ENCODE measurements at regions not wholly inside any gene's neighbourhood (a gene's known extent, or its start where the extent isn't known, plus 50 kb on each side); places are given as distances from the start of the nearest gene placed in this dataset.

GRCh38 chrX:43525901-43526610 is 130.0 kb upstream of the MAOA start:
- Histone ChIP-seq H3K27me3 (peaks cover 0 to 42% (median 0%) of the 10 kb centered on the region in 4 donors), H3K27ac (no peak overlapping the region), H3K4me3 (no peak overlapping the region), H3K36me3 (no peaks in the 10 kb centered on the region), H3K9me3 (no peaks in the 10 kb centered on the region), H3K4me1 (no peaks in the 10 kb centered on the region)
- WGBS, 2 donors, result 67 to 74% methylated on average over 5 of the region's 5 CpGs
- no peak for TF ChIP-seq CTCF (IDR thresholded peaks at IDR 0.05)
- DNase-seq (no peak), FAIRE-seq (no peak), ATAC-seq (no peak)
- intact Hi-C loops (cut with DNase I), result no loop called here

- Histone ChIP-seq H3K9me3 (no peaks in the 10 kb centered on the region), H3K27me3 (peaks cover 0 to 42% (median 0%) of the 10 kb centered on the region in 4 donors), H3K27ac (no peak overlapping the region), H3K4me3 (no peak overlapping the region), H3K4me1 (no peaks in the 10 kb centered on the region), H3K36me3 (no peaks in the 10 kb centered on the region)
- WGBS, 2 donors, result 73 to 86% methylated on average over 2 of the region's 2 CpGs
- DNase-seq, result no peak
- no peak for ATAC-seq
- intact Hi-C loops (cut with DNase I), result no loop called here
- no peak for TF ChIP-seq CTCF (IDR thresholded peaks at IDR 0.05)
- no peak for FAIRE-seq
Observed at GRCh38 chrX:43526878-43527277, 129.2 kb upstream of the MAOA start.

- Histone ChIP-seq H3K4me3 (no peak overlapping the region), H3K36me3 (no peaks in the 10 kb centered on the region), H3K27me3 (peaks cover 0 to 36% (median 0%) of the 10 kb centered on the region in 4 donors), H3K4me1 (no peaks in the 10 kb centered on the region), H3K27ac (no peak overlapping the region), H3K9me3 (no peaks in the 10 kb centered on the region)
- ATAC-seq (no peak), FAIRE-seq (no peak), DNase-seq (no peak)
- intact Hi-C loops (cut with DNase I), result no loop called here
- WGBS, 2 donors, result 68 to 70% methylated on average over 3 of the region's 3 CpGs
- TF ChIP-seq CTCF (IDR thresholded peaks at IDR 0.05), result no peak
Observed at GRCh38 chrX:43527801-43528200, 128.3 kb upstream of the MAOA start.

- DNase-seq, result no peak
- 55 to 76% methylated on average over 2 of the region's 2 CpGs for WGBS, 2 donors
- no peak for FAIRE-seq
- Histone ChIP-seq H3K9me3 (no peaks in the 10 kb centered on the region), H3K36me3 (no peaks in the 10 kb centered on the region), H3K4me3 (no peak overlapping the region), H3K27me3 (peaks cover 0 to 32% (median 0%) of the 10 kb centered on the region in 4 donors), H3K27ac (no peak overlapping the region), H3K4me1 (no peaks in the 10 kb centered on the region)
- TF ChIP-seq CTCF (IDR thresholded peaks at IDR 0.05), result no peak
- intact Hi-C loops (cut with DNase I), result no loop called here
- ATAC-seq, result no peak
Observed at GRCh38 chrX:43530837-43531236, 125.3 kb upstream of the MAOA start.

- H3K27ac ChIP-seq, result no peak overlapping the region
- H3K4me3 ChIP-seq, result no peak overlapping the region
- no peaks in the 10 kb centered on the region for H3K9me3 ChIP-seq
- TF ChIP-seq CTCF (IDR thresholded peaks at IDR 0.05), result no peak
- no peak for FAIRE-seq
- ATAC-seq, result no peak
- H3K4me1 ChIP-seq, result no peaks in the 10 kb centered on the region
- no peaks in the 10 kb centered on the region for H3K36me3 ChIP-seq
- WGBS, 2 donors, result 64 to 74% methylated on average over 3 of the region's 3 CpGs
- intact Hi-C loops (cut with DNase I), result no loop called here
- H3K27me3 ChIP-seq, result no peaks in the 10 kb centered on the region
- DNase-seq, result no peak
Observed at GRCh38 chrX:43540318-43540717, 115.8 kb upstream of the MAOA start.
